ENCODE measurements at regions not wholly inside any gene's neighbourhood (a gene's known extent, or its start where the extent isn't known, plus 50 kb on each side); places are given as distances from the start of the nearest gene placed in this dataset.
"Not testable (repeated sequence)": the region's sequence is repeated elsewhere in the genome, so short reads cannot be mapped to it uniquely, and the experiment has no call there.

- DNase-seq = peak; percentile 57
Observed at GRCh38 chrX:138791551-138791950, 80.0 kb upstream of the FGF13 start.

DNA sequence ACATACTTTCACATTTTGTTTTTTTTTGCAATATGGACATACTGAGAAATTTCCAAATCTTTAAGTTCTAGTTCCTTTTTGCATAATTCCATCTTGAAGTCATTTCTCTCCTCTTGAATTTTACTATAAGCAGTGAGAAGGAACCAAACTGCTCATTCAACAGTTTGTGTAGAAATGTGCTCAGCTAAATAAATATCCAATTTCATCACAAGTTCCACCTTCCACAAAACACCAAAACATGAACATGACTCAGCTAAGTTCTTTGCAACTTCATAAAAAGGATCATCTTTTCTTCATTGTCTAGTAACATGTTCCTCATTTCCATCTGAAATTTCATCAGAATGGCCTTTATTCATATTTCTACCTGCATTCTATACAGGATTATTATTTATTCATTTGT lies 77.3 kb upstream of the FGF13 start:
- in situ Hi-C loops (cut with MboI) = loop anchor here (25.0 kb wide), 1 partner anchor 649 kb away; no protein-coding TSS in a partner anchor
- no peaks in the 10 kb centered on the region for H3K9me2 ChIP-seq (ENCODE audit: insufficient read depth)
- H3F3A ChIP-seq (ENCODE audit: insufficient read depth) = no peaks in the 10 kb centered on the region
- TF ChIP-seq EZH2phosphoT487 (IDR thresholded peaks at IDR 0.05; ENCODE audit: insufficient read depth, low read depth) (no peak), EZH2 (IDR thresholded peaks at IDR 0.05; ENCODE audit: insufficient read depth, poor library complexity, severe bottlenecking) (no peak)
- no peak overlapping the region for H3K9ac ChIP-seq
- H3K4me2 ChIP-seq (ENCODE audit: unreplicated experiment) = no peak overlapping the region
- no peaks in the 10 kb centered on the region for H3K36me3 ChIP-seq (ENCODE audit: low read depth)
- H3K27me3 ChIP-seq (replicated peaks; ENCODE audit: insufficient read depth) = no peaks in the 10 kb centered on the region
- no peak overlapping the region for H3K4me3 ChIP-seq
- H3K79me2 ChIP-seq (ENCODE audit: insufficient read depth) = no peaks in the 10 kb centered on the region
- no peak overlapping the region for H2AFZ ChIP-seq
- no peak overlapping the region for H3K27ac ChIP-seq
- H4K20me1 ChIP-seq (ENCODE audit: insufficient read depth) = no peaks in the 10 kb centered on the region
- H3K9me3 ChIP-seq (ENCODE audit: low read depth) = no peaks in the 10 kb centered on the region
- peak; percentile 27 for DNase-seq
- peaks cover 11% of the 10 kb centered on the region for H3K4me1 ChIP-seq (ENCODE audit: insufficient read depth)

More at GRCh38 chrX:138791551-138791950, 80.0 kb upstream of the FGF13 start:
- Histone ChIP-seq H3K36me3 (ENCODE audit: low read depth) (no peaks in the 10 kb centered on the region), H3K4me2 (ENCODE audit: unreplicated experiment) (no peak overlapping the region), H3K27ac (no peak overlapping the region; the same call in 1 of the 2 replicates), H2AFZ (no peak overlapping the region), H3K9me2 (ENCODE audit: insufficient read depth) (no peaks in the 10 kb centered on the region), H3K4me3 (no peak overlapping the region), H3K9ac (no peak overlapping the region), H3K27me3 (replicated peaks; ENCODE audit: insufficient read depth) (no peaks in the 10 kb centered on the region), H3K9me3 (ENCODE audit: low read depth) (no peaks in the 10 kb centered on the region), H3K79me2 (ENCODE audit: insufficient read depth) (no peaks in the 10 kb centered on the region), H3K4me1 (ENCODE audit: insufficient read depth) (peaks cover 11% of the 10 kb centered on the region), H4K20me1 (ENCODE audit: insufficient read depth) (no peaks in the 10 kb centered on the region), H3F3A (ENCODE audit: insufficient read depth) (no peaks in the 10 kb centered on the region)
- in situ Hi-C loops (cut with MboI) = loop anchor here (25.0 kb wide), 1 partner anchor 646 kb away; no protein-coding TSS in a partner anchor
- 0% methylated on average over 1 of the region's 1 CpG for WGBS, 2 experiments (ENCODE audit: low coverage in 1 of 2, low lambda C conversion rate in 2 of 2, missing lambda C conversion rate in 2 of 2)
- no peak for TF ChIP-seq EZH2 (IDR thresholded peaks at IDR 0.05; ENCODE audit: insufficient read depth, poor library complexity, severe bottlenecking)
- no peak for TF ChIP-seq EZH2phosphoT487 (IDR thresholded peaks at IDR 0.05; ENCODE audit: insufficient read depth, low read depth)

DNA sequence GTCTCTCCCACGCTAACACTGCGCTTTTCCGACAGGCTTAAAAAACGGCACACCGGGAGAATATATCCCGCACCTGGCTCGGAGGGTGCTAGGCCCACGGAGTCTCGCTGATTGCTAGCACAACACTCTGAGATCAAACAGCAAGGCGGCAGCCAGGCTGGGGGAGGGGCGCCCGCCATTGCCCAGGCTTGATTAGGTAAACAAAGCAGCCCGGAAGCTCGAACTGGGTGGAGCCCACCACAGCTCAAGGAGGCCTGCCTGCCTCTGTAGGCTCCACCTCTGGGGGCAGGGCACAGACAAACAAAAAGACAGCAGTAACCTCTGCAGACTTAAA lies 67.0 kb upstream of the FGF13 start:
- H2AFZ ChIP-seq; H3K36me3 ChIP-seq (ENCODE audit: low read depth); H3K27me3 ChIP-seq (replicated peaks; ENCODE audit: insufficient read depth); H3K4me2 ChIP-seq (ENCODE audit: unreplicated experiment); H3F3A ChIP-seq (ENCODE audit: insufficient read depth); H4K20me1 ChIP-seq (ENCODE audit: insufficient read depth); DNase-seq; H3K27ac ChIP-seq; H3K9ac ChIP-seq; H3K9me2 ChIP-seq (ENCODE audit: insufficient read depth); H3K79me2 ChIP-seq (ENCODE audit: insufficient read depth); H3K4me3 ChIP-seq; H3K4me1 ChIP-seq (ENCODE audit: insufficient read depth); H3K9me3 ChIP-seq (ENCODE audit: low read depth): not testable (repeated sequence)
- 94% methylated on average over 12 of the region's 14 CpGs; no CpG with 5 or more reads in 1 of the 2 experiments for WGBS, 2 experiments (ENCODE audit: low coverage in 1 of 2, low lambda C conversion rate in 2 of 2, missing lambda C conversion rate in 2 of 2)
- in situ Hi-C loops (cut with MboI) = loop anchor here (25.0 kb wide), 1 partner anchor 659 kb away; no protein-coding TSS in a partner anchor

GRCh38 chrX:138777908-138778575 lies 66.5 kb upstream of the FGF13 start:
- not testable (repeated sequence) for H3K36me3 ChIP-seq (ENCODE audit: low read depth); H3K27ac ChIP-seq; H3K9me3 ChIP-seq (ENCODE audit: low read depth); H3F3A ChIP-seq (ENCODE audit: insufficient read depth); H3K79me2 ChIP-seq (ENCODE audit: insufficient read depth); H2AFZ ChIP-seq; H4K20me1 ChIP-seq (ENCODE audit: insufficient read depth); DNase-seq; H3K4me1 ChIP-seq (ENCODE audit: insufficient read depth); H3K4me3 ChIP-seq; H3K4me2 ChIP-seq (ENCODE audit: unreplicated experiment); H3K9me2 ChIP-seq (ENCODE audit: insufficient read depth); H3K9ac ChIP-seq; H3K27me3 ChIP-seq (replicated peaks; ENCODE audit: insufficient read depth)
- in situ Hi-C loops (cut with MboI) = loop anchor here (25.0 kb wide), 1 partner anchor 659 kb away; no protein-coding TSS in a partner anchor
- WGBS, 2 experiments (ENCODE audit: low coverage in 1 of 2, low lambda C conversion rate in 2 of 2, missing lambda C conversion rate in 2 of 2) = 92 to 94% methylated on average over 12 to 15 of the region's 15 CpGs

DNA sequence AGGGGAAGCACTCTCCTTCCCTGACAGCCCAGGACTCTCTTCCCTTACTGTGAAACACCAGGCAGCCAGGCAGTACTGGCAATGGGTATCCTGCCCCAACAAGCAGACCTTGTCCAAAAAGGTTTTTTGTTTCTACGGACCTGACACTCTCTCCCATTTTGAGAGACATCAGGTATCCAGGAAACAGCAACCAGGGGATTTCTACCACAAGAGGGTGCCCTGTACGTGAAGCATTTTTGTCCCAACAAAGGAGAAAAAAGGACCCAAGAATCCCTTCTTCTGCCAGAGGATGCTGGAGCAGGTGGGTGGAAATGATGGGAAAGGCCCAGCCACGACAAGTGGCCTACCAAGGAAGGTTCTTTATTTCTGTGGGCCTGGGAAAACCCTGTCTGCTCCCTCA lies 65.7 kb upstream of the FGF13 start:
- peaks cover 5% of the 10 kb centered on the region; the same call in 1 of the 2 replicates for H3K4me1 ChIP-seq (ENCODE audit: insufficient read depth)
- H3K9me3 ChIP-seq (ENCODE audit: low read depth) = no peaks in the 10 kb centered on the region
- TF ChIP-seq EZH2phosphoT487 (IDR thresholded peaks at IDR 0.05; ENCODE audit: insufficient read depth, low read depth) (no peak), EZH2 (IDR thresholded peaks at IDR 0.05; ENCODE audit: insufficient read depth, poor library complexity, severe bottlenecking) (no peak)
- no peak overlapping the region for H3K27ac ChIP-seq
- no peaks in the 10 kb centered on the region for H3K27me3 ChIP-seq (replicated peaks; ENCODE audit: insufficient read depth)
- in situ Hi-C loops (cut with MboI) = loop anchor here (25.0 kb wide), 1 partner anchor 660 kb away; no protein-coding TSS in a partner anchor
- no peaks in the 10 kb centered on the region for H3K36me3 ChIP-seq (ENCODE audit: low read depth)
- no peak for DNase-seq
- no peaks in the 10 kb centered on the region for H3K9me2 ChIP-seq (ENCODE audit: insufficient read depth)
- no peaks in the 10 kb centered on the region for H4K20me1 ChIP-seq (ENCODE audit: insufficient read depth)
- no peaks in the 10 kb centered on the region for H3K79me2 ChIP-seq (ENCODE audit: insufficient read depth)
- 74 to 77% methylated on average over 3 of the region's 3 CpGs for WGBS, 2 experiments (ENCODE audit: low coverage in 1 of 2, low lambda C conversion rate in 2 of 2, missing lambda C conversion rate in 2 of 2)
- no peak overlapping the region for H2AFZ ChIP-seq
- no peaks in the 10 kb centered on the region for H3F3A ChIP-seq (ENCODE audit: insufficient read depth)
- H3K4me2 ChIP-seq (ENCODE audit: unreplicated experiment) = no peak overlapping the region
- H3K9ac ChIP-seq = no peak overlapping the region
- H3K4me3 ChIP-seq = no peak overlapping the region
